Spinal cord (tissue), 9 donors: ENCODE measurements at regions not wholly inside any gene's neighbourhood (a gene's known extent, or its start where the extent isn't known, plus 50 kb on each side); places are given as distances from the start of the nearest gene placed in this dataset.

ENCODE experiments used
- DNase-seq, 6 donors: peaks; one replicate each; pipeline versions ENCODE4 v3.0.0 to v3.0.0-alpha.2; 2013 to 2015; ENCODE audit warnings: low spot score in 6 of 6, low read depth in 4 of 6
- H3K27ac ChIP-seq: one replicate; pipeline ENCODE4 v1.5.1; 2013; ENCODE audit warnings: low read depth, low read length, control low read depth
- H3K27me3 ChIP-seq: one replicate; pipeline ENCODE4 v1.6.1; 2013; ENCODE audit warnings: low read length; ENCODE audit not compliant: control insufficient read depth, insufficient read depth
- H3K36me3 ChIP-seq: one replicate; pipeline ENCODE4 v1.6.1; 2013; ENCODE audit warnings: low read length; ENCODE audit not compliant: control insufficient read depth, insufficient read depth
- H3K4me1 ChIP-seq: one replicate; pipeline ENCODE4 v1.6.1; 2013; ENCODE audit warnings: low read length; ENCODE audit not compliant: control insufficient read depth, insufficient read depth
- H3K4me3 ChIP-seq: one replicate; pipeline ENCODE4 v1.5.1; 2013; ENCODE audit warnings: low read depth, low read length, control low read depth
- H3K9me3 ChIP-seq: one replicate; pipeline ENCODE4 v1.6.1; 2013; ENCODE audit warnings: low read length; ENCODE audit not compliant: control insufficient read depth, insufficient read depth
- WGBS: methylation state at CpG from one replicate; pipeline ENCODE4 v1.1.5; 2013; ENCODE audit warnings: missing lambda C conversion rate; ENCODE audit not compliant: insufficient coverage; 5-methylcytosine and 5-hydroxymethylcytosine counted together
- donor health status: healthy.

DNA sequence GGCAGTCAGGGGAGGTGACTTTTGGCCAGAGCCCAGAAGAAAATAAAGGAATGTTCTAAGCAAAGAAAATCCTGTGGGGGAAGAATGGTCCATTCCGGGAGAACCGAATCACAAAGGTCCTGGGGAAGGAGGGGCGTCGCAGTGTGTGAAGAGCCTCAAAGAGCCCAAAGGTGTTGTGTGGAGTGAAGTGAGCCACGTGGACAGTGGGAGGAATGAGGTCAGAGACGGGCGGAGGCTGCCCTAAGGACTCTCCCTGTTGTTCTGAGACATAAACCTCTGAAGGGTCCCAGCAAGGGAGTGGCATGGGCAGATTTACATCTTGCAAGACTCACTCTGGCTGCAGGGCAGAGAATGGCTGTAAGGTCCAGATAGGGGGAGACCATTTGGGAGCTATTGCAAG lies 91.3 kb upstream of the SEC11C start:
- DNase-seq, result no peak
- no peaks in the 10 kb centered on the region for H3K9me3 ChIP-seq
- WGBS, result 43% methylated on average over 7 of the region's 7 CpGs
- no peaks in the 10 kb centered on the region for H3K27me3 ChIP-seq
- no peak overlapping the region for H3K27ac ChIP-seq
- H3K4me3 ChIP-seq, result no peak overlapping the region
- no peaks in the 10 kb centered on the region for H3K36me3 ChIP-seq
- peaks cover 33% of the 10 kb centered on the region for H3K4me1 ChIP-seq

GRCh38 chr18:59049721-59050660 lies 89.7 kb upstream of the SEC11C start:
- no peaks in the 10 kb centered on the region for H3K9me3 ChIP-seq
- peaks cover 33% of the 10 kb centered on the region for H3K4me1 ChIP-seq
- 13% methylated on average over 10 of the region's 14 CpGs for WGBS
- peak overlapping the region; percentile 26 for H3K27ac ChIP-seq
- H3K36me3 ChIP-seq, result no peaks in the 10 kb centered on the region
- H3K4me3 ChIP-seq, result no peak overlapping the region
- peak in 2 of 6 donors; percentile 79 to 91 for DNase-seq
- H3K27me3 ChIP-seq, result no peaks in the 10 kb centered on the region

GRCh38 chr18:59050661-59051057 lies 89.0 kb upstream of the SEC11C start:
- H3K4me3 ChIP-seq, result no peak overlapping the region
- DNase-seq, result no peak
- no peaks in the 10 kb centered on the region for H3K9me3 ChIP-seq
- no peaks in the 10 kb centered on the region for H3K27me3 ChIP-seq
- no CpG with 5 or more reads among the region's 3 CpGs for WGBS
- no peaks in the 10 kb centered on the region for H3K36me3 ChIP-seq
- peaks cover 29% of the 10 kb centered on the region for H3K4me1 ChIP-seq
- H3K27ac ChIP-seq, result no peak overlapping the region

DNA sequence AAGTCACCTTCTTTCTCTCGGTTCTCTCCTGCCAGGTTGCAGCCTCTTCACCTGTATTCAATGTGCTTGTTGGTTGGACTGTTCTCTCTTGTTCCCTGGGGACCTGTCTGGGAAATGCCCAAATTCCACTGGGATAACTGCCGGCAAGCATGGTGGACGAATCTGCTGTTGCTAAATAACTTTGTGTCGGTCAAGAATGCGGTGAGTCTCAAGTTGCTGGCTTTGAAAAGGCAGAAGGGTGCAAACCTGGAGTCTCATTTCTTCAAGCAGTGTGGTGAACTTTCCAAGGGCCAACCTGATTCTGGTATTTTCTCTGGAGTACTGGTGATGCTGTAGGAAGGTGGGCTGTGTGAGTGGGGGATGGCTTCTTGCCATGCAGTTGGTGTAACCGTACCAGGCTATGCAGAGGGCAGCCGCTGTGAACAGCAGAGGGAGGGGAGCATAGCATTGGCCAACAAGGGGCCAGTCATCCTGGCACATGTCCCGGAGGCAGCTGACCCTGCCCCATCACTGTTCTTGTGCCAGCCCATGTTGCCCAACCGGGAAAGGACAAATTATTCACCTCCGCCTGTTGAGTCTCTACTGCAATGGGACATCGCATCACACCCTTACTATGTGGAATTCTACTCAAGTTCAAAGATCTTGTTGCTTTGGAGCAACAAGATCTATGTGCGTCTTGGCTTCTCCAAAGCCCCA lies 88.1 kb upstream of the SEC11C start:
- H3K27ac ChIP-seq, result peak overlapping the region; percentile 49
- peak in 2 of 6 donors; percentile 63 to 65 for DNase-seq
- H3K36me3 ChIP-seq, result no peaks in the 10 kb centered on the region
- no peaks in the 10 kb centered on the region for H3K9me3 ChIP-seq
- no peak overlapping the region for H3K4me3 ChIP-seq
- peaks cover 30% of the 10 kb centered on the region for H3K4me1 ChIP-seq
- 57% methylated on average over 11 of the region's 12 CpGs for WGBS
- H3K27me3 ChIP-seq, result no peaks in the 10 kb centered on the region

DNA sequence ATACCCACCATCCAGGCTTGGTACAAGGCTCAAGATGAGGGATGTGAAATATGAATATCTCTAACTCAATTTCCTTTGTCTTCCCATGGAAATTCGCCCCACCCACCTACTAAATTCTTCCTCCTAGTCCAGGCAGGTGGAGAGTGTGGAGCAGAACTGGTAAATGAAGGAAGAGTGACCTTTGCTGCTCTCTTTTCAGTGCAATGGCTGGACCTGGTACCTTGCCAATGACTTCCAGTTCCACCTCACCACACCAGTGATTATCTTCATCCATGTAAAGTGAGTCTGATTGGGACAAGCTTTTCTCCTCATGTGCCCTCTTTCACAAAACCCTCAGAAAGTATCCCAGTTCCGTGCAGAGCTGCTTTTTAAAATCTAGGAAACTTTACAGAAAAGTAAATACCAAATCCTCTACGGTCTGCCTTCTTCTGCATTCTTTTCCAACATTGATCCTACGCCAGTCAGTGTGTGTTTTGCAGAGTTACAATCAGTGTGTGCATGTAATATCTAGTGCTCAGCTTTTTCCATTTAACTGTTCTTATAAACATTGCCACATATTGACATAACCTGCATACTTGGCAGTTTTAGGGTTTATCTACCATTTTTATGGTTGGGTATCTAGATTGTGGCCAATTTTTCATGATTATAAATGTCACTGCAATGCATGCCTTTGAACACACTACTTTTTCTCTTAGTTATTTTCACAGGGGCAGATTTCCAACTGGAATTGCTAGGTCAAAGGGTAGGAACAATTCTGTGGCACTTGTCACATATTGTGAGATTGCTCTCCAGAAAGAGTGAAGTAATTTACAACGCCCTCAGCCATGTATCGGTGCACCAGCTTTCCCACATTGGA lies 86.5 kb upstream of the SEC11C start:
- peak overlapping the region; percentile 37 for H3K27ac ChIP-seq
- H3K27me3 ChIP-seq, result no peaks in the 10 kb centered on the region
- no peaks in the 10 kb centered on the region for H3K9me3 ChIP-seq
- DNase-seq, result no peak
- WGBS, result 71% methylated on average over 1 of the region's 6 CpGs
- H3K4me1 ChIP-seq, result peaks cover 32% of the 10 kb centered on the region
- H3K4me3 ChIP-seq, result no peak overlapping the region
- H3K36me3 ChIP-seq, result no peaks in the 10 kb centered on the region

DNA sequence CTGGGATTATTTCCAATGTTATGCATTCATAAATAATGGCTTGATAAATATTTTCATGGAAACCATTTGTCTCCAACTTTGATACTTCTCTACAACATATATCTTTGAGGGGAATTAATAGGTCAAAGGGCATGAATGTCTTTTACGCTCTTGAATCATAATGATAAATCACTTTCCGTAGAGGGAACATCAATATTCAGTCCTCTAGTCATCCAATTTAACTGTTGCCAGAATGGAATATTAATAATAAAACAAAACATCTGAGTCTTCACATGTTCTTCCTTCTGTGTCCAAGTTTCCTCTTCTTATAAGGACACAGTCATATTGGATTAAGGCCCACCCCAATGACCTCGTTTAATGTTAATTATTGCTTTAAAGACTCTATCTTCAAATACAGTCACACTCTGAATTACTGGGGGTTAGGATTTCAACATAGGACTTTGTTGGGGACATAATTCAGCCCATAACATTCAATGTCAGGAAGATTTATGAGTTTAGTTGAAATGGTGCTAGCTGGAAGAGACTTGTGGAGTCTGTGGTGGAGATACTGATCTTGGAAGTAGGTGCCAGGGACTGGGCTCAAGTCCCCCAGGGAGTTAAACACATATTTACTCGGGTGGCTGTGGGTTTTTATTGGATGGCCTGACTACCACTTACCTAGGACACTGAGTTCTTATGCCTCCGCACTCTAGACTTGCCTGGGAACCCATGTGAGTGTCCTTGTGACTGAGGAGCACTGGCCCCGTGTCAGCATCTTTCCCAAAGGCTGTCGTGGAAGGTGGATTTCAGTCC lies 85.0 kb upstream of the SEC11C start:
- Histone ChIP-seq H3K27me3 (no peaks in the 10 kb centered on the region), H3K36me3 (no peaks in the 10 kb centered on the region), H3K27ac (no peak overlapping the region), H3K4me3 (no peak overlapping the region), H3K9me3 (no peaks in the 10 kb centered on the region), H3K4me1 (peaks cover 26% of the 10 kb centered on the region)
- no peak for DNase-seq
- WGBS, result 88% methylated on average over 2 of the region's 7 CpGs

GRCh38 chr18:59055345-59056032 lies 84.2 kb upstream of the SEC11C start:
- Histone ChIP-seq H3K27ac (no peak overlapping the region), H3K4me1 (peaks cover 20% of the 10 kb centered on the region), H3K9me3 (no peaks in the 10 kb centered on the region), H3K4me3 (no peak overlapping the region), H3K36me3 (no peaks in the 10 kb centered on the region), H3K27me3 (no peaks in the 10 kb centered on the region)
- WGBS, result 85% methylated on average over 1 of the region's 4 CpGs
- no peak for DNase-seq

GRCh38 chr18:59056706-59057492 lies 82.8 kb upstream of the SEC11C start:
- DNase-seq, result peak in 2 of 6 donors; percentile 71 to 79
- no peak overlapping the region for H3K4me3 ChIP-seq
- WGBS, result 75% methylated on average over 13 of the region's 15 CpGs
- H3K9me3 ChIP-seq, result no peaks in the 10 kb centered on the region
- peaks cover 13% of the 10 kb centered on the region for H3K4me1 ChIP-seq
- H3K27me3 ChIP-seq, result no peaks in the 10 kb centered on the region
- no peak overlapping the region for H3K27ac ChIP-seq
- H3K36me3 ChIP-seq, result no peaks in the 10 kb centered on the region
